ENCODE measurements at regions not wholly inside any gene's neighbourhood (a gene's known extent, or its start where the extent isn't known, plus 50 kb on each side); places are given as distances from the start of the nearest gene placed in this dataset.

- Histone ChIP-seq H3K36me3 (no peaks in the 10 kb centered on the region), H3K9me3 (no peaks in the 10 kb centered on the region), H3K4me1 (no peaks in the 10 kb centered on the region), H3K27me3 (no peaks in the 10 kb centered on the region), H3K4me3 (no peak overlapping the region), H3K27ac (no peak overlapping the region)
- no peak for DNase-seq
- intact Hi-C loops (cut with DNase I; ENCODE audit: low total_unique reads) = no loop called here
- TF ChIP-seq POLR2A (IDR thresholded peaks at IDR 0.05) (no peak), CTCF (IDR thresholded peaks at IDR 0.05) (no peak)
These were observed 545.4 kb upstream of the JAG1 start for GRCh38 chr20:11219192-11219591.

DNA sequence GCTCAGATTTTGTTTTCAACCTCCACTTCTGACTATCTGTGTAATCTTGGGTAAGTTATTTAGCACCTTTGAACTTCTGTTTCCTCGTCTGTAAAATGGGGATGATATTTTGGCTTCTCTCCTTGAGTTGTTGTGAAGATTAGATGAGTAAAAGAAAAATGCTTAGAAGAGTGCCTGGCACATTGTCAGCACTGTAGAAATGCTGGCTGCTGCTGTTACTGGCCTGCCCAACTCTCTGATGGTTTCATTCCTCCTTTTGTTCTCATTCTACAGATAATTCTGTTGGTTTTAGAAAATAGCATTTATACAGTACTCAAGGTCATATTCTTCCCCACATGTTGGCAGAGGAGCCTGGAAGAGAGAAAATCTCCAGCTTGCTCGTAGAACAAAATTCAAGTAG lies 547.2 kb upstream of the JAG1 start:
- Histone ChIP-seq H3K27me3 (no peaks in the 10 kb centered on the region), H3K27ac (no peak overlapping the region), H3K4me1 (no peaks in the 10 kb centered on the region), H3K36me3 (no peaks in the 10 kb centered on the region), H3K9me3 (no peaks in the 10 kb centered on the region), H3K4me3 (no peak overlapping the region)
- TF ChIP-seq POLR2A (IDR thresholded peaks at IDR 0.05) (no peak), CTCF (IDR thresholded peaks at IDR 0.05) (no peak)
- DNase-seq = no peak
- intact Hi-C loops (cut with DNase I; ENCODE audit: low total_unique reads) = no loop called here

GRCh38 chr20:11222243-11222642 lies 548.4 kb upstream of the JAG1 start:
- TF ChIP-seq CTCF (IDR thresholded peaks at IDR 0.05) = no peak
- no peak for TF ChIP-seq POLR2A (IDR thresholded peaks at IDR 0.05)
- DNase-seq = no peak
- no peaks in the 10 kb centered on the region for H3K36me3 ChIP-seq
- H3K27ac ChIP-seq = no peak overlapping the region
- no peak overlapping the region for H3K4me3 ChIP-seq
- intact Hi-C loops (cut with DNase I; ENCODE audit: low total_unique reads) = no loop called here
- no peaks in the 10 kb centered on the region for H3K27me3 ChIP-seq
- H3K4me1 ChIP-seq = no peaks in the 10 kb centered on the region
- no peaks in the 10 kb centered on the region for H3K9me3 ChIP-seq

DNA sequence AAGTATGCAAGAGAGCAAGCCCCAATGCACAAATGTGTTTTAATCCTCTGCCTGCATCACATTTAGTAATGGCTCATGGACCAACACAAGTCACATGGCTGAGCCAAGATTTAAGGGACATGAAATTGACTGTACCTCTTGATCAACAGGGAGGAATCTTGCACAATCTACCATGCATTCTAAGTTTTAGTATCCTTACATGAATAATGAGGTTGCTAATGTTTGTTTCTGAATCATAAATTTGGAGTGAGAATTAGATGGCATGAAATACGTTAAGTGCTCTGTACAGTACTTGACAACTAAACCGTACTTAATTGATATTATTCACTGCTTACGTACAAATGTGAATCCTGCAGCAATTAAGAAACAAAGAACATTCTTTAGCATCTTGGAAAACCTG lies 553.8 kb upstream of the JAG1 start:
- H3K9me3 ChIP-seq = no peaks in the 10 kb centered on the region
- no peaks in the 10 kb centered on the region for H3K36me3 ChIP-seq
- intact Hi-C loops (cut with DNase I; ENCODE audit: low total_unique reads) = no loop called here
- H3K27me3 ChIP-seq = no peaks in the 10 kb centered on the region
- no peak overlapping the region for H3K4me3 ChIP-seq
- no peak overlapping the region for H3K27ac ChIP-seq
- no peak for DNase-seq
- TF ChIP-seq CTCF (IDR thresholded peaks at IDR 0.05) (no peak), POLR2A (IDR thresholded peaks at IDR 0.05) (no peak)
- H3K4me1 ChIP-seq = no peaks in the 10 kb centered on the region

GRCh38 chr20:11229772-11230171 lies 556.0 kb upstream of the JAG1 start:
- Histone ChIP-seq H3K4me3 (no peak overlapping the region), H3K36me3 (no peaks in the 10 kb centered on the region), H3K4me1 (no peaks in the 10 kb centered on the region), H3K27ac (peak overlapping the region in 1 of 2 donors; percentile 20), H3K9me3 (no peaks in the 10 kb centered on the region), H3K27me3 (no peaks in the 10 kb centered on the region)
- intact Hi-C loops (cut with DNase I; ENCODE audit: low total_unique reads) = no loop called here
- peak; percentile 32 to 39 for DNase-seq
- TF ChIP-seq CTCF (IDR thresholded peaks at IDR 0.05) (no peak), POLR2A (IDR thresholded peaks at IDR 0.05) (no peak)

All from uterus (tissue), 3 donors.